K562 (cell line): ENCODE measurements at regions not wholly inside any gene's neighbourhood (a gene's known extent, or its start where the extent isn't known, plus 50 kb on each side); places are given as distances from the start of the nearest gene placed in this dataset.

Source experiments
- ATAC-seq: fragments of 200-7000 bp; cut with Tn5 transposase; 3 replicates; pipeline ENCODE4 v1.9.1; 2020; ENCODE audit warnings: moderate library complexity
- BruUV-seq: library from RNA; stranded (reverse); fragments of 400-500 nt; replicated peaks from 2 replicates; lab custom pipeline; 2021; lab: Mats Ljungman, UMichigan
- CTCF ChIA-PET: fragments of 300-600 bp; formaldehyde crosslinking; extraction: SDS; loops from one replicate; lab custom pipeline; 2021; ENCODE audit warnings: low intra/inter-chr PET ratio; lab: Yijun Ruan, JAX
- POLR2A ChIA-PET: fragments of 300-600, 350-650 bp; sonication (Branson Sonifier 250); formaldehyde crosslinking; extraction: SDS; loops from one replicate; lab custom pipeline; 2021; ENCODE audit warnings: antibody characterized with exemption, inconsistent platforms; lab: Yijun Ruan, JAX
- DNase-seq, 4 experiments: peaks; one replicate each; pipeline versions ENCODE4 v3.0.0 to v3.0.0-alpha.2; 2011 to 2018; ENCODE audit warnings: low spot score in 3 of 4, mixed read lengths in 3 of 4; ENCODE audit errors: extremely low read depth in 1 of 4
- FAIRE-seq: peaks from 2 replicates; lab custom pipeline; 2011; peaks lifted over from hg19 to GRCh38; lab: Jason Lieb, UNC
- H2AFZ ChIP-seq: 2 replicates; pipeline ENCODE4 v1.6.0; 2011; ENCODE audit warnings: low read depth, low read length, control low read depth, inconsistent platforms
- H3K27ac ChIP-seq: fragments of 200-600 bp; 3 replicates; pipeline ENCODE4 v1.8.0; 2011; ENCODE audit warnings: low read depth, mild to moderate bottlenecking, control low read depth, inconsistent platforms, low read length, moderate library complexity, mixed read lengths; ENCODE audit errors: extremely low read depth
- H3K27me3 ChIP-seq, 2 experiments: fragments of 300-600 bp in 1 of 2; 2 replicates in 1 of 2; 3 replicates in 1 of 2; pipeline versions ENCODE4 v1.6.0 to v1.8.0; 2011; ENCODE audit warnings: inconsistent platforms in 2 of 2, low read length in 2 of 2, mild to moderate bottlenecking in 1 of 2, mixed read lengths in 1 of 2, moderate library complexity in 1 of 2; ENCODE audit not compliant: control insufficient read depth in 2 of 2, insufficient read depth in 2 of 2
- H3K36me3 ChIP-seq: fragments of 300-600 bp; 3 replicates; pipeline ENCODE4 v1.8.0; 2011; ENCODE audit warnings: mild to moderate bottlenecking, low read length, inconsistent platforms; ENCODE audit not compliant: control insufficient read depth, insufficient read depth
- H3K4me1 ChIP-seq, 2 experiments: fragments of 200-600 bp in 1 of 2; replicated peaks in 1 of 2; 2 replicates in 1 of 2; 3 replicates in 1 of 2; pipeline versions ENCODE4 v1.5.1 to v1.8.0; 2011; ENCODE audit warnings: inconsistent platforms in 2 of 2, low read length in 2 of 2, mild to moderate bottlenecking in 1 of 2, mixed read lengths in 1 of 2, moderate library complexity in 1 of 2; ENCODE audit not compliant: control insufficient read depth in 2 of 2, insufficient read depth in 2 of 2
- H3K4me2 ChIP-seq: 2 replicates; pipeline ENCODE4 v1.6.1; 2011; ENCODE audit warnings: low read length, control low read depth, inconsistent platforms, mixed read lengths; ENCODE audit not compliant: insufficient read depth
- H3K4me3 ChIP-seq: fragments of 200-600 bp; sonication (generic), shearing (Covaris generic); 2 replicates; pipeline ENCODE4 v1.5.1; 2016; ENCODE audit warnings: control low read depth, inconsistent platforms
- H3K79me2 ChIP-seq: fragments of 200-600 bp; 3 replicates; pipeline ENCODE4 v1.8.0; 2011; ENCODE audit warnings: low read length, inconsistent platforms; ENCODE audit not compliant: control insufficient read depth, insufficient read depth
- H3K9ac ChIP-seq, 2 experiments: 2 replicates each; pipeline versions ENCODE4 v1.6.0 to v1.6.1; 2011; ENCODE audit warnings: low read depth in 2 of 2, low read length in 2 of 2, control low read depth in 1 of 2, inconsistent platforms in 1 of 2, mild to moderate bottlenecking in 1 of 2, mixed read lengths in 1 of 2; ENCODE audit not compliant: insufficient read depth in 1 of 2
- H3K9me1 ChIP-seq: one replicate; pipeline ENCODE4 v1.6.0; 2011; ENCODE audit warnings: inconsistent platforms, mild to moderate bottlenecking, low read length, moderate library complexity; ENCODE audit not compliant: control insufficient read depth, insufficient read depth
- H3K9me3 ChIP-seq: replicated peaks from 2 replicates; pipeline ENCODE4 v1.5.1; 2011; ENCODE audit warnings: low read depth, low read length, inconsistent platforms; ENCODE audit not compliant: control insufficient read depth, insufficient read depth
- H4K20me1 ChIP-seq: replicated peaks from 2 replicates; pipeline ENCODE4 v1.6.1; 2011; ENCODE audit warnings: low read length, inconsistent platforms, mixed read lengths; ENCODE audit not compliant: control insufficient read depth, insufficient read depth
- BRF1 ChIP-seq: IDR thresholded peaks from 3 replicates; pipeline ENCODE4 v1.6.1; 2011; ENCODE audit warnings: borderline replicate concordance, mild to moderate bottlenecking; ENCODE audit not compliant: insufficient read length; ENCODE audit errors: extremely low read depth
- CC2D1A ChIP-seq: fragments of 450-650 bp; IDR thresholded peaks from 2 replicates; pipeline ENCODE4 v1.6.1; 2017; ENCODE audit warnings: mild to moderate bottlenecking
- ETV1 ChIP-seq: fragments of 450-650 bp; conservative IDR thresholded peaks from 2 replicates; pipeline ENCODE4 v1.6.1; 2016; ENCODE audit warnings: missing genetic modification characterization, control low read depth, low read depth, missing compliant biosample characterization
- FIP1L1 ChIP-seq: fragments of 200-400 bp; formaldehyde crosslinking; IDR thresholded peaks from 2 replicates; pipeline ENCODE4 v1.6.1; 2018; ENCODE audit warnings: mild to moderate bottlenecking, low read depth, low read length; ENCODE audit not compliant: poor library complexity, severe bottlenecking
- FOXM1 ChIP-seq, 2 experiments: fragments of 450-650 bp in 1 of 2; sonication (generic) in 1 of 2; formaldehyde crosslinking in 1 of 2; IDR thresholded peaks; 2 replicates each; pipeline versions ENCODE4 v1.6.1 to v1.9.0; 2017 to 2022; ENCODE audit warnings: low read depth in 2 of 2, mild to moderate bottlenecking in 2 of 2, missing genetic modification reagents in 1 of 2, moderate library complexity in 1 of 2
- MBD1 ChIP-seq: fragments of 250-450 bp; sonication (Bioruptor Pico); IDR thresholded peaks from 2 replicates; pipeline ENCODE4 v1.8.0; 2022; ENCODE audit warnings: inconsistent platforms
- NR2C1 ChIP-seq, 2 experiments: fragments of 450-650 bp; IDR thresholded peaks; 2 replicates each; pipeline ENCODE4 v1.6.1; 2017; ENCODE audit warnings: mild to moderate bottlenecking in 2 of 2, antibody characterized with exemption in 1 of 2, inconsistent platforms in 1 of 2, missing compliant biosample characterization in 1 of 2, missing genetic modification characterization in 1 of 2
- PCBP1 ChIP-seq: fragments of 200-400 bp; formaldehyde crosslinking; IDR thresholded peaks from 2 replicates; pipeline ENCODE4 v1.6.1; 2018; ENCODE audit warnings: mild to moderate bottlenecking, low read depth, low read length; ENCODE audit not compliant: poor library complexity, severe bottlenecking
- PHF8 ChIP-seq: fragments of 200-600 bp; sonication (generic); IDR thresholded peaks from 2 replicates; pipeline ENCODE4 v1.6.1; 2012; ENCODE audit warnings: mixed run types, mild to moderate bottlenecking, inconsistent platforms, low read length, moderate library complexity, borderline replicate concordance
- PKNOX1 ChIP-seq: fragments of 450-650 bp; IDR thresholded peaks from 2 replicates; pipeline ENCODE4 v1.6.1; 2016
- PTBP1 ChIP-seq: fragments of 200-400 bp; formaldehyde crosslinking; IDR thresholded peaks from 2 replicates; pipeline ENCODE4 v1.6.1; 2017; ENCODE audit warnings: low read depth, low read length
- SRSF3 ChIP-seq: fragments of 200-400 bp; formaldehyde crosslinking; IDR thresholded peaks from 2 replicates; pipeline ENCODE4 v1.6.1; 2016; ENCODE audit warnings: mild to moderate bottlenecking, low read length, moderate library complexity; ENCODE audit not compliant: insufficient read depth
- TCF15 ChIP-seq: fragments of 250-450 bp; sonication (Bioruptor Pico); IDR thresholded peaks from 2 replicates; pipeline ENCODE4 v1.8.0; 2022; ENCODE audit warnings: moderate library complexity, mild to moderate bottlenecking, inconsistent platforms
- TFAP4 ChIP-seq: sonication (generic); formaldehyde crosslinking; IDR thresholded peaks from 2 replicates; pipeline ENCODE4 v1.8.0; 2022; ENCODE audit warnings: missing genetic modification reagents, mild to moderate bottlenecking, moderate library complexity, borderline replicate concordance
- ZNF699 ChIP-seq: fragments of 250-450 bp; sonication (Bioruptor Pico); IDR thresholded peaks from 2 replicates; pipeline ENCODE4 v1.8.0; 2021; ENCODE audit warnings: mild to moderate bottlenecking, moderate library complexity; ENCODE audit not compliant: insufficient replicate concordance
- ZNF785 ChIP-seq: fragments of 250-450 bp; sonication (Bioruptor Pico); IDR thresholded peaks from 2 replicates; pipeline ENCODE4 v1.4.0; 2020; ENCODE audit warnings: mild to moderate bottlenecking
- WGBS: fragments of 100-300 bp; shearing (Covaris generic); methylation state at CpG from one replicate; pipeline ENCODE4 v1.1.6; 2016; ENCODE audit warnings: low coverage, mixed read lengths; ENCODE audit not compliant: insufficient coverage; ENCODE audit errors: missing lambda C conversion rate; 5-methylcytosine and 5-hydroxymethylcytosine counted together
- in situ Hi-C: fragments of 300-500 bp; cut with MboI; formaldehyde crosslinking; loops from 4 replicates; pipeline ENCODE4 v1.15.0; 2018; ENCODE audit warnings: inconsistent platforms, mixed read lengths
- intact Hi-C: fragments of 100-400 bp; cut with micrococcal nuclease; formaldehyde crosslinking; loops from 2 replicates; pipeline ENCODE4 v1.14.2; 2022

- TF ChIP-seq MBD1 (CRISPR knock-in tag) = no peak
- no peak for TF ChIP-seq ZNF785 (CRISPR knock-in tag)
- TF ChIP-seq SRSF3 = no peak
These were observed 124.4 kb upstream of the MEF2A start (continued) for GRCh38 chr15:99441444-99441800.

GRCh38 chr15:99441871-99442251, 123.9 kb upstream of the MEF2A start:
- H3K36me3 ChIP-seq = no peaks in the 10 kb centered on the region
- peaks cover 0 to 8% of the 10 kb centered on the region in 2 experiments; a peak in 2 of 5 replicates for H3K4me1 ChIP-seq
- no peaks in the 10 kb centered on the region for H3K9me3 ChIP-seq
- ATAC-seq (no peak), DNase-seq (no peak), FAIRE-seq (no peak)
- in situ Hi-C loops (no loop called here), intact Hi-C loops (no loop called here)
- 0% methylated on average over 3 of the region's 3 CpGs for WGBS
- no peak overlapping the region for H3K4me3 ChIP-seq
- H2AFZ ChIP-seq = no peak overlapping the region
- H3K27ac ChIP-seq = no peak overlapping the region
- H3K79me2 ChIP-seq = no peaks in the 10 kb centered on the region
- H3K9me1 ChIP-seq = no peaks in the 10 kb centered on the region
- ChIA-PET CTCF (no interaction called here), POLR2A (interaction anchor here (1.7 kb wide), 1 partner anchor 10 kb away, joined by 6 read pairs; no protein-coding TSS in a partner anchor)
- no peak overlapping the region for H3K4me2 ChIP-seq
- BruUV-seq = no TSS peak
- peaks cover 37 to 82% of the 10 kb centered on the region in 2 experiments for H3K27me3 ChIP-seq
- peaks cover 12% of the 10 kb centered on the region; the same call in 1 of the 2 replicates for H4K20me1 ChIP-seq
- H3K9ac ChIP-seq = no peak overlapping the region
- TF ChIP-seq TFAP4 (no peak), NR2C1 (IDR thresholded peaks at IDR 0.05) (no peak), NR2C1 (tag; IDR thresholded peaks at IDR 0.05) (no peak), CC2D1A (no peak), FOXM1 (IDR thresholded peaks at IDR 0.05; ENCODE audit: low read depth) (no peak), FOXM1 (CRISPR knock-in tag; IDR thresholded peaks at IDR 0.05; ENCODE audit: low read depth) (no peak), ETV1 (tag) (no peak), BRF1 (no peak), PHF8 (no peak), FIP1L1 (no peak), PKNOX1 (no peak), PCBP1 (no peak), PTBP1 (no peak), TCF15 (no peak), ZNF699 (CRISPR knock-in tag) (no peak)
